HepG2 (cell line): ENCODE measurements at regions not wholly inside any gene's neighbourhood (a gene's known extent, or its start where the extent isn't known, plus 50 kb on each side); places are given as distances from the start of the nearest gene placed in this dataset.

Experiments used
- BRCA1 ChIP-seq: sonication (generic); formaldehyde crosslinking; IDR thresholded peaks from 2 replicates; pipeline ENCODE4 v1.4.0; 2020; ENCODE audit warnings: missing genetic modification reagents
- CEBPB ChIP-seq: IDR thresholded peaks from 2 replicates; pipeline ENCODE4 v1.6.1; 2011; ENCODE audit warnings: low read depth, low read length, improper control_type of control experiment, borderline replicate concordance
- CTCF ChIP-seq: sonication (generic); formaldehyde crosslinking; IDR thresholded peaks from 2 replicates; pipeline ENCODE4 v1.5.0; 2020; ENCODE audit warnings: mild to moderate bottlenecking, missing genetic modification reagents, moderate library complexity
- HOXA9 ChIP-seq: sonication (generic); formaldehyde crosslinking; IDR thresholded peaks from 2 replicates; pipeline ENCODE4 v1.8.1; 2022; ENCODE audit warnings: missing genetic modification reagents, mild to moderate bottlenecking, moderate library complexity, borderline replicate concordance
- IKZF1 ChIP-seq: fragments of 450-650 bp; IDR thresholded peaks from 2 replicates; pipeline ENCODE4 v1.7.1; 2016
- MIER2 ChIP-seq: IDR thresholded peaks from 2 replicates; pipeline ENCODE4 v1.6.1; 2016; ENCODE audit warnings: missing biosample characterization, missing genetic modification reagents
- RORA ChIP-seq: sonication (generic); formaldehyde crosslinking; IDR thresholded peaks from 2 replicates; pipeline ENCODE4 v1.5.0; 2020; ENCODE audit warnings: mild to moderate bottlenecking, missing genetic modification reagents, moderate library complexity
- SKI ChIP-seq: fragments of 450-650 bp; IDR thresholded peaks from one replicate; pipeline ENCODE4 v1.6.1; 2018; ENCODE audit warnings: mild to moderate bottlenecking; ENCODE audit not compliant: partially characterized antibody
- SMARCC2 ChIP-seq: fragments of 450-650 bp; IDR thresholded peaks from 2 replicates; pipeline ENCODE4 v1.6.1; 2017; ENCODE audit warnings: antibody characterized with exemption, mild to moderate bottlenecking
- SNAPC5 ChIP-seq: sonication (generic); formaldehyde crosslinking; IDR thresholded peaks from 2 replicates; pipeline ENCODE4 v1.8.1; 2023; ENCODE audit warnings: mild to moderate bottlenecking, missing genetic modification reagents, borderline replicate concordance
- XRCC5 ChIP-seq: fragments of 200-400 bp; formaldehyde crosslinking; optimal IDR thresholded peaks from 2 replicates; pipeline ENCODE3; 2017; ENCODE audit warnings: mild to moderate bottlenecking, low read length
- ZBTB26 ChIP-seq: IDR thresholded peaks from 2 replicates; pipeline ENCODE4 v1.6.1; 2016; ENCODE audit warnings: missing compliant biosample characterization, missing genetic modification reagents, borderline replicate concordance
- ZNF263 ChIP-seq: sonication (generic); formaldehyde crosslinking; IDR thresholded peaks from 2 replicates; pipeline ENCODE4 v1.4.0; 2020; ENCODE audit warnings: missing genetic modification reagents
- ZNF292 ChIP-seq: sonication (generic); formaldehyde crosslinking; IDR thresholded peaks from 2 replicates; pipeline ENCODE4 v1.8.1; 2022; ENCODE audit warnings: mild to moderate bottlenecking, low read depth, missing genetic modification reagents, borderline replicate concordance
- ZNF33B ChIP-seq: sonication (generic); formaldehyde crosslinking; IDR thresholded peaks from 2 replicates; pipeline ENCODE4 v1.5.1; 2020; ENCODE audit warnings: mild to moderate bottlenecking, missing genetic modification reagents
- ZNF484 ChIP-seq: sonication (generic); formaldehyde crosslinking; IDR thresholded peaks from 2 replicates; pipeline ENCODE4 v1.5.1; 2020; ENCODE audit warnings: mild to moderate bottlenecking, low read depth, missing genetic modification reagents, borderline replicate concordance
- ZNF609 ChIP-seq: sonication (generic); formaldehyde crosslinking; IDR thresholded peaks from 2 replicates; pipeline ENCODE4 v1.4.0; 2020; ENCODE audit warnings: mild to moderate bottlenecking, missing genetic modification reagents, borderline replicate concordance
- ZNF644 ChIP-seq: IDR thresholded peaks from 2 replicates; pipeline ENCODE4 v1.6.1; 2016; ENCODE audit warnings: low read depth
- ZNF747 ChIP-seq: sonication (generic); formaldehyde crosslinking; IDR thresholded peaks from 2 replicates; pipeline ENCODE4 v1.8.1; 2023; ENCODE audit warnings: missing genetic modification reagents, mild to moderate bottlenecking, borderline replicate concordance

GRCh38 chr14:71361336-71361735 lies 454.1 kb downstream of the PCNX1 start (continued):
- TF ChIP-seq RORA (no peak), ZNF747 (CRISPR knock-in tag) (no peak), ZNF644 (CRISPR knock-in tag) (peak; percentile 47; the same call in 1 of the 2 replicates), ZBTB26 (no peak), ZNF609 (CRISPR knock-in tag) (no peak), IKZF1 (no peak), SNAPC5 (CRISPR knock-in tag) (no peak), HOXA9 (CRISPR knock-in tag) (no peak), CTCF (CRISPR knock-in tag) (no peak), ZNF292 (CRISPR knock-in tag) (no peak), ZNF263 (CRISPR knock-in tag) (no peak), ZNF33B (no peak), SMARCC2 (no peak), SKI (no peak), CEBPB (peak; percentile 54; the same call in 1 of the 2 replicates), BRCA1 (CRISPR knock-in tag) (no peak), XRCC5 (no peak), ZNF484 (CRISPR knock-in tag) (no peak), MIER2 (CRISPR knock-in tag) (no peak)
